ENCODE measurements at regions not wholly inside any gene's neighbourhood (a gene's known extent, or its start where the extent isn't known, plus 50 kb on each side); places are given as distances from the start of the nearest gene placed in this dataset.

- H4K5ac ChIP-seq (ENCODE audit: low read length), result no peak overlapping the region
- H2BK120ac ChIP-seq (ENCODE audit: low read depth, low read length), result no peak overlapping the region
- no peak overlapping the region for H2BK5ac ChIP-seq (ENCODE audit: low read length)
- WGBS (ENCODE audit: extremely low coverage, insufficient coverage, low lambda C conversion rate), result no CpG with 5 or more reads among the region's 12 CpGs
- no peaks in the 10 kb centered on the region for H3K36me3 ChIP-seq (ENCODE audit: control insufficient read depth, insufficient read depth, low read length)
- no peak overlapping the region for H3K4me3 ChIP-seq (ENCODE audit: low read length)
- no peak overlapping the region for H3K4ac ChIP-seq (ENCODE audit: low read depth, low read length)
- H3K79me2 ChIP-seq (ENCODE audit: control insufficient read depth, insufficient read depth, low read length), result no peaks in the 10 kb centered on the region
- no peak for DNase-seq
- no peak overlapping the region for H3K56ac ChIP-seq (ENCODE audit: low read length)
- H3K27me3 ChIP-seq (ENCODE audit: insufficient read depth, low read length, poor library complexity), result no peaks in the 10 kb centered on the region
- H3K23ac ChIP-seq (ENCODE audit: low read length), result no peak overlapping the region
- H3K18ac ChIP-seq (ENCODE audit: low read length), result no peak overlapping the region
- no peaks in the 10 kb centered on the region for H3K4me1 ChIP-seq (ENCODE audit: control insufficient read depth, low read depth, low read length)
- no peak overlapping the region for H2AK5ac ChIP-seq (ENCODE audit: low read length)
- H3K79me1 ChIP-seq (ENCODE audit: low read length), result no peaks in the 10 kb centered on the region
- no peak overlapping the region for H4K8ac ChIP-seq (ENCODE audit: low read depth, low read length)
- no peak overlapping the region for H3K4me2 ChIP-seq (ENCODE audit: low read length)
- H3K9ac ChIP-seq (ENCODE audit: low read length), result no peak overlapping the region
- H2BK15ac ChIP-seq (replicated peaks; ENCODE audit: low read depth), result no peak overlapping the region
- H3K27ac ChIP-seq (ENCODE audit: low read depth, low read length), result no peak overlapping the region
These were observed 444.5 kb downstream of the CMPK2 start for GRCh38 chr2:6421138-6421730.

GRCh38 chr2:6421888-6422287 lies 443.8 kb downstream of the CMPK2 start:
- WGBS (ENCODE audit: extremely low coverage, insufficient coverage, low lambda C conversion rate), result no CpG with 5 or more reads among the region's 4 CpGs
- H3K56ac ChIP-seq (ENCODE audit: low read length), result no peak overlapping the region
- H2BK15ac ChIP-seq (replicated peaks; ENCODE audit: low read depth), result no peak overlapping the region
- H3K36me3 ChIP-seq (ENCODE audit: control insufficient read depth, insufficient read depth, low read length), result no peaks in the 10 kb centered on the region
- H3K27me3 ChIP-seq (ENCODE audit: insufficient read depth, low read length, poor library complexity), result no peaks in the 10 kb centered on the region
- H3K4me3 ChIP-seq (ENCODE audit: low read length), result no peak overlapping the region
- H3K4me1 ChIP-seq (ENCODE audit: control insufficient read depth, low read depth, low read length), result no peaks in the 10 kb centered on the region
- no peak overlapping the region for H4K8ac ChIP-seq (ENCODE audit: low read depth, low read length)
- no peak overlapping the region for H4K5ac ChIP-seq (ENCODE audit: low read length)
- no peak overlapping the region for H3K9ac ChIP-seq (ENCODE audit: low read length)
- no peak overlapping the region for H3K4me2 ChIP-seq (ENCODE audit: low read length)
- H3K4ac ChIP-seq (ENCODE audit: low read depth, low read length), result no peak overlapping the region
- H3K27ac ChIP-seq (ENCODE audit: low read depth, low read length), result no peak overlapping the region
- H3K18ac ChIP-seq (ENCODE audit: low read length), result no peak overlapping the region
- no peaks in the 10 kb centered on the region for H3K79me2 ChIP-seq (ENCODE audit: control insufficient read depth, insufficient read depth, low read length)
- no peak overlapping the region for H3K23ac ChIP-seq (ENCODE audit: low read length)
- H3K79me1 ChIP-seq (ENCODE audit: low read length), result no peaks in the 10 kb centered on the region
- no peak overlapping the region for H2BK5ac ChIP-seq (ENCODE audit: low read length)
- DNase-seq, result peak; percentile 10
- no peak overlapping the region for H2BK120ac ChIP-seq (ENCODE audit: low read depth, low read length)
- no peak overlapping the region for H2AK5ac ChIP-seq (ENCODE audit: low read length)

DNA sequence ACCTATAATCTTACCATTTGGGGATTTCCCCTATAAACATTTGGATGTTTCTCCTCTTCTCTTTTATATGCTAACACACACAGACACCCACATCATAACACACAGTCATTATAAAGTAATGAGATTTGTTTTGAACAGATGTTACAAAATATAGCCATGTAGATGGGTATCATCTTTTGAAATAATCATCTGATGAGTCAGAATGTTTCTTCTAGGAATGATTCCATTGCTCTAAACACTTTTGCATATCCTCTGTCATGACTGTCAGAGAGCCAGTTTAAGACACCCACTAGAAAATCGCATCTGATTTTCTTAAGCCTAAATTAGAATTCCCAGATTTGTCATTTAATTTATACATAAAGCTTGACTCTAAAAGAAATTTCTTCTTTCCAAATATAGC lies 442.6 kb downstream of the CMPK2 start:
- Histone ChIP-seq H3K27ac (ENCODE audit: low read depth, low read length) (no peak overlapping the region), H3K79me2 (ENCODE audit: control insufficient read depth, insufficient read depth, low read length) (no peaks in the 10 kb centered on the region), H2BK15ac (replicated peaks; ENCODE audit: low read depth) (no peak overlapping the region), H3K4ac (ENCODE audit: low read depth, low read length) (no peak overlapping the region), H3K23ac (ENCODE audit: low read length) (no peak overlapping the region), H2AK5ac (ENCODE audit: low read length) (no peak overlapping the region), H3K4me2 (ENCODE audit: low read length) (no peak overlapping the region), H3K9ac (ENCODE audit: low read length) (no peak overlapping the region), H3K18ac (ENCODE audit: low read length) (no peak overlapping the region), H3K4me1 (ENCODE audit: control insufficient read depth, low read depth, low read length) (no peaks in the 10 kb centered on the region), H3K56ac (ENCODE audit: low read length) (no peak overlapping the region), H2BK120ac (ENCODE audit: low read depth, low read length) (no peak overlapping the region), H4K5ac (ENCODE audit: low read length) (no peak overlapping the region), H2BK5ac (ENCODE audit: low read length) (no peak overlapping the region), H3K4me3 (ENCODE audit: low read length) (no peak overlapping the region), H3K27me3 (ENCODE audit: insufficient read depth, low read length, poor library complexity) (no peaks in the 10 kb centered on the region), H3K36me3 (ENCODE audit: control insufficient read depth, insufficient read depth, low read length) (no peaks in the 10 kb centered on the region), H4K8ac (ENCODE audit: low read depth, low read length) (no peak overlapping the region), H3K79me1 (ENCODE audit: low read length) (no peaks in the 10 kb centered on the region)
- WGBS (ENCODE audit: extremely low coverage, insufficient coverage, low lambda C conversion rate), result no CpG with 5 or more reads among the region's 1 CpG
- DNase-seq, result no peak

GRCh38 chr2:6423944-6424343 lies 441.8 kb downstream of the CMPK2 start:
- no peaks in the 10 kb centered on the region for H3K36me3 ChIP-seq (ENCODE audit: control insufficient read depth, insufficient read depth, low read length)
- no peaks in the 10 kb centered on the region for H3K27me3 ChIP-seq (ENCODE audit: insufficient read depth, low read length, poor library complexity)
- H4K8ac ChIP-seq (ENCODE audit: low read depth, low read length), result no peak overlapping the region
- no peak overlapping the region for H3K27ac ChIP-seq (ENCODE audit: low read depth, low read length)
- no CpG with 5 or more reads among the region's 6 CpGs for WGBS (ENCODE audit: extremely low coverage, insufficient coverage, low lambda C conversion rate)
- H3K4me1 ChIP-seq (ENCODE audit: control insufficient read depth, low read depth, low read length), result no peaks in the 10 kb centered on the region
- H2BK15ac ChIP-seq (replicated peaks; ENCODE audit: low read depth), result no peak overlapping the region
- no peak overlapping the region for H3K18ac ChIP-seq (ENCODE audit: low read length)
- no peak overlapping the region for H3K9ac ChIP-seq (ENCODE audit: low read length)
- no peaks in the 10 kb centered on the region for H3K79me1 ChIP-seq (ENCODE audit: low read length)
- H3K23ac ChIP-seq (ENCODE audit: low read length), result no peak overlapping the region
- no peak overlapping the region for H3K4me3 ChIP-seq (ENCODE audit: low read length)
- H4K5ac ChIP-seq (ENCODE audit: low read length), result no peak overlapping the region
- DNase-seq, result peak; percentile 12
- H3K56ac ChIP-seq (ENCODE audit: low read length), result no peak overlapping the region
- H3K4me2 ChIP-seq (ENCODE audit: low read length), result no peak overlapping the region
- H2AK5ac ChIP-seq (ENCODE audit: low read length), result no peak overlapping the region
- H2BK5ac ChIP-seq (ENCODE audit: low read length), result no peak overlapping the region
- H2BK120ac ChIP-seq (ENCODE audit: low read depth, low read length), result no peak overlapping the region
- no peaks in the 10 kb centered on the region for H3K79me2 ChIP-seq (ENCODE audit: control insufficient read depth, insufficient read depth, low read length)
- H3K4ac ChIP-seq (ENCODE audit: low read depth, low read length), result no peak overlapping the region

- no peaks in the 10 kb centered on the region for H3K4me1 ChIP-seq (ENCODE audit: control insufficient read depth, low read depth, low read length)
- H3K79me1 ChIP-seq (ENCODE audit: low read length), result no peaks in the 10 kb centered on the region
- H3K4ac ChIP-seq (ENCODE audit: low read depth, low read length), result no peak overlapping the region
- H3K4me3 ChIP-seq (ENCODE audit: low read length), result no peak overlapping the region
- no peak overlapping the region for H3K9ac ChIP-seq (ENCODE audit: low read length)
- H3K18ac ChIP-seq (ENCODE audit: low read length), result no peak overlapping the region
- no peak overlapping the region for H2BK5ac ChIP-seq (ENCODE audit: low read length)
- H3K4me2 ChIP-seq (ENCODE audit: low read length), result no peak overlapping the region
- no peak overlapping the region for H2BK15ac ChIP-seq (replicated peaks; ENCODE audit: low read depth)
- no peak overlapping the region for H4K5ac ChIP-seq (ENCODE audit: low read length)
- no peaks in the 10 kb centered on the region for H3K27me3 ChIP-seq (ENCODE audit: insufficient read depth, low read length, poor library complexity)
- DNase-seq, result no peak
- H3K79me2 ChIP-seq (ENCODE audit: control insufficient read depth, insufficient read depth, low read length), result no peaks in the 10 kb centered on the region
- no peak overlapping the region for H4K8ac ChIP-seq (ENCODE audit: low read depth, low read length)
- H3K36me3 ChIP-seq (ENCODE audit: control insufficient read depth, insufficient read depth, low read length), result no peaks in the 10 kb centered on the region
- no peak overlapping the region for H3K23ac ChIP-seq (ENCODE audit: low read length)
- no peak overlapping the region for H3K56ac ChIP-seq (ENCODE audit: low read length)
- no peak overlapping the region for H2AK5ac ChIP-seq (ENCODE audit: low read length)
- no peak overlapping the region for H2BK120ac ChIP-seq (ENCODE audit: low read depth, low read length)
- no CpG with 5 or more reads among the region's 3 CpGs for WGBS (ENCODE audit: extremely low coverage, insufficient coverage, low lambda C conversion rate)
- no peak overlapping the region for H3K27ac ChIP-seq (ENCODE audit: low read depth, low read length)
These were observed 440.7 kb downstream of the CMPK2 start for GRCh38 chr2:6425032-6425431.

Measured in mesendoderm (in vitro differentiated cells).